Renal pelvis (tissue), 1 donor: ENCODE measurements at regions not wholly inside any gene's neighbourhood (a gene's known extent, or its start where the extent isn't known, plus 50 kb on each side); places are given as distances from the start of the nearest gene placed in this dataset.
A peak's percentile ranks its signal among the peaks of the same experiment; 100 is the strongest.
"Not testable (repeated sequence)": the region's sequence is repeated elsewhere in the genome, so short reads cannot be mapped to it uniquely, and the experiment has no call there.

Source experiments
- DNase-seq: peaks from one replicate; pipeline ENCODE4 v3.0.0-alpha.2; 2013

- not testable (repeated sequence) for DNase-seq
Observed at GRCh38 chr12:131214936-131215335, 261.2 kb downstream of the ADGRD1 start.

- not testable (repeated sequence) for DNase-seq
Observed at GRCh38 chr12:131216587-131216986, 262.9 kb downstream of the ADGRD1 start.

GRCh38 chr12:131217024-131217586 lies 263.4 kb downstream of the ADGRD1 start:
- no peak for DNase-seq

- DNase-seq: peak; percentile 76
Observed at GRCh38 chr12:131218026-131218922, 264.6 kb downstream of the ADGRD1 start.

GRCh38 chr12:131218923-131219669 lies 265.4 kb downstream of the ADGRD1 start:
- DNase-seq: no peak

- DNase-seq: no peak
Observed at GRCh38 chr12:131219670-131220330, 266.1 kb downstream of the ADGRD1 start.

- DNase-seq: no peak
Observed at GRCh38 chr12:131220331-131220685, 266.6 kb downstream of the ADGRD1 start.

GRCh38 chr12:131221061-131221956 lies 267.6 kb downstream of the ADGRD1 start:
- no peak for DNase-seq

GRCh38 chr12:131221957-131222328 lies 268.2 kb downstream of the ADGRD1 start:
- no peak for DNase-seq

- no peak for DNase-seq
Observed at GRCh38 chr12:131222329-131223139, 268.8 kb downstream of the ADGRD1 start.

GRCh38 chr12:131223171-131223761 lies 269.6 kb downstream of the ADGRD1 start:
- DNase-seq: no peak

GRCh38 chr12:131223791-131224225 lies 270.1 kb downstream of the ADGRD1 start:
- DNase-seq: no peak

- DNase-seq: not testable (repeated sequence)
Observed at GRCh38 chr12:131224226-131225065, 270.7 kb downstream of the ADGRD1 start.

- DNase-seq: not testable (repeated sequence)
Observed at GRCh38 chr12:131225066-131225380, 271.3 kb downstream of the ADGRD1 start.

- no peak for DNase-seq
Observed at GRCh38 chr12:131226345-131227265, 272.9 kb downstream of the ADGRD1 start.

- not testable (repeated sequence) for DNase-seq
Observed at GRCh38 chr12:131227641-131228040, 273.9 kb downstream of the ADGRD1 start.

- DNase-seq: not testable (repeated sequence)
Observed at GRCh38 chr12:131229079-131229425, 275.3 kb downstream of the ADGRD1 start.
